ENCODE measurements at regions not wholly inside any gene's neighbourhood (a gene's known extent, or its start where the extent isn't known, plus 50 kb on each side); places are given as distances from the start of the nearest gene placed in this dataset.

DNA sequence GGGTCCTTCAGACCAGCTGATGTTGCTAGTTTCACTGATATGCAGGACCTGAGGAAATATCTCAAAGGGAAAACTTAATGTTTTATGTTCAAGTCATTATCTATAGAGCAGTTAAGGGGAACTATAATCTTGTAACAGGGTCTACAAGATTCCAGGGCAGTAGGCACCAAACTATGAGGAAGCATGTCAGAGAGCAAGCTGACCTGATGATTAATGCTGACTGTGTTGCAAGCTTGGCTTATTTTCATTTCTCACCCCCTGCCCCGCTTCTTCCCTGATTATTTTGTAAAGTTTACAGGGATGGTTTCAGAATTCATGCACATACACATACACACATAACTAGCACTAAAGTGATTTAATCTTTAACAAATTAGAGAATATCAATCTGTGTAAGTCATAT, 84.3 kb upstream of the CACNA2D1 start:
- Histone ChIP-seq H3K36me3 (ENCODE audit: control insufficient read depth in 1 of 2, insufficient read depth in 2 of 2, low read length in 2 of 2) (no peaks in the 10 kb centered on the region), H3K18ac (ENCODE audit: low read length) (no peak overlapping the region), H3K14ac (ENCODE audit: low read length) (no peak overlapping the region), H3K4me2 (ENCODE audit: low read length) (no peak overlapping the region), H3K27ac (ENCODE audit: low read depth, low read length) (no peak overlapping the region), H4K8ac (ENCODE audit: low read depth, low read length) (no peak overlapping the region), H3K4me3 (ENCODE audit: low read depth, low read length) (no peak overlapping the region), H3K23ac (ENCODE audit: low read length) (no peak overlapping the region), H3K4me1 (ENCODE audit: control insufficient read depth in 1 of 2, insufficient read depth in 2 of 2, low read length in 2 of 2) (no peaks in the 10 kb centered on the region), H3K9ac (ENCODE audit: low read length) (no peak overlapping the region), H4K12ac (ENCODE audit: low read depth, low read length) (no peak overlapping the region), H2BK120ac (ENCODE audit: insufficient read depth, low read length, poor library complexity) (no peak overlapping the region), H3K27me3 (ENCODE audit: insufficient read depth, low read length) (no peaks in the 10 kb centered on the region), H2BK12ac (ENCODE audit: low read length) (no peak overlapping the region), H3K79me2 (ENCODE audit: control insufficient read depth, insufficient read depth, low read length, poor library complexity) (no peaks in the 10 kb centered on the region), H3K79me1 (ENCODE audit: low read length) (no peaks in the 10 kb centered on the region), H4K91ac (ENCODE audit: low read depth, low read length) (no peak overlapping the region), H2BK5ac (ENCODE audit: low read depth, low read length, poor library complexity) (no peak overlapping the region), H3K4ac (ENCODE audit: low read depth, low read length) (no peak overlapping the region), H3K9me3 (ENCODE audit: insufficient read depth, low read depth, low read length) (no peaks in the 10 kb centered on the region), H2AK5ac (ENCODE audit: low read length) (no peak overlapping the region), H2AFZ (ENCODE audit: insufficient read depth, low read length, poor library complexity) (no peak overlapping the region)
- DNase-seq: no peak
- no CpG with 5 or more reads among the region's 1 CpG for WGBS (ENCODE audit: extremely low coverage, insufficient coverage, insufficient read length)

DNA sequence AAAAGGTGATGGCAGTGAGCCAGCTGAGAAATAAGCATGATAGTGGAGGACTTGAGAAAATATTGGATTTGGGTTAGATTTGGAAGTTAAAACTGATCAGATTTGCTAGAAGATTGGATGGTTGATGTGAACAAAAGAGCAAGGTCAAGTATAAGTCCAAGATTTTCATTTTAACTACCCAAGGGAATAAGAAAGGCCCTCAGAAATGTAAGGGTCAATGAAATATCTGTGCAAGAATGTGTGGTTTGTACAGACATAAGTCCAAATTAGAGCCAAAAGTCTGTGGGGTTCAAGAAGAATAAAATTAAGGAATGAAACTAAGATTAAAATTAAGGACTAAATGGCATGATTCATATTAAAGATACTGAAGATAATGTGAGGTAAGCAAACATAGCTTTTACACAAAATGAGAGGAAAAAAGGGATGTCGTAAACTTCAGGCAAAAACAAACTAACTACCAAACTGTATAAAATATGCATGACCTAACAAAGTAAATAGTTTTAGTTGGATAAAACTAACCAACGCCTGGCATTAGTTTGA, 78.4 kb upstream of the CACNA2D1 start:
- H4K8ac ChIP-seq (ENCODE audit: low read depth, low read length): no peak overlapping the region
- no peak overlapping the region for H3K4me2 ChIP-seq (ENCODE audit: low read length)
- no peaks in the 10 kb centered on the region for H3K79me2 ChIP-seq (ENCODE audit: control insufficient read depth, insufficient read depth, low read length, poor library complexity)
- H2BK12ac ChIP-seq (ENCODE audit: low read length): no peak overlapping the region
- H3K9ac ChIP-seq (ENCODE audit: low read length): no peak overlapping the region
- no peak overlapping the region for H2AK5ac ChIP-seq (ENCODE audit: low read length)
- no peak overlapping the region for H3K14ac ChIP-seq (ENCODE audit: low read length)
- H3K18ac ChIP-seq (ENCODE audit: low read length): no peak overlapping the region
- H3K27me3 ChIP-seq (ENCODE audit: insufficient read depth, low read length): no peaks in the 10 kb centered on the region
- no peak overlapping the region for H3K27ac ChIP-seq (ENCODE audit: low read depth, low read length)
- no peak overlapping the region for H2BK5ac ChIP-seq (ENCODE audit: low read depth, low read length, poor library complexity)
- H3K36me3 ChIP-seq (ENCODE audit: control insufficient read depth in 1 of 2, insufficient read depth in 2 of 2, low read length in 2 of 2): no peaks in the 10 kb centered on the region
- no peak overlapping the region for H2AFZ ChIP-seq (ENCODE audit: insufficient read depth, low read length, poor library complexity)
- H3K79me1 ChIP-seq (ENCODE audit: low read length): no peaks in the 10 kb centered on the region
- no peak overlapping the region for H2BK120ac ChIP-seq (ENCODE audit: insufficient read depth, low read length, poor library complexity)
- no CpG with 5 or more reads among the region's 2 CpGs for WGBS (ENCODE audit: extremely low coverage, insufficient coverage, insufficient read length)
- no peak overlapping the region for H4K91ac ChIP-seq (ENCODE audit: low read depth, low read length)
- H4K12ac ChIP-seq (ENCODE audit: low read depth, low read length): no peak overlapping the region
- H3K23ac ChIP-seq (ENCODE audit: low read length): no peak overlapping the region
- no peak overlapping the region for H3K4ac ChIP-seq (ENCODE audit: low read depth, low read length)
- H3K4me3 ChIP-seq (ENCODE audit: low read depth, low read length): no peak overlapping the region
- H3K9me3 ChIP-seq (ENCODE audit: insufficient read depth, low read depth, low read length): no peaks in the 10 kb centered on the region
- no peaks in the 10 kb centered on the region for H3K4me1 ChIP-seq (ENCODE audit: control insufficient read depth in 1 of 2, insufficient read depth in 2 of 2, low read length in 2 of 2)
- DNase-seq: no peak

GRCh38 chr7:82517050-82517449, 73.5 kb upstream of the CACNA2D1 start:
- Histone ChIP-seq H4K8ac (ENCODE audit: low read depth, low read length) (no peak overlapping the region), H3K4me1 (ENCODE audit: control insufficient read depth in 1 of 2, insufficient read depth in 2 of 2, low read length in 2 of 2) (no peaks in the 10 kb centered on the region), H3K79me2 (ENCODE audit: control insufficient read depth, insufficient read depth, low read length, poor library complexity) (no peaks in the 10 kb centered on the region), H3K4me3 (ENCODE audit: low read depth, low read length) (no peak overlapping the region), H3K9me3 (ENCODE audit: insufficient read depth, low read depth, low read length) (no peaks in the 10 kb centered on the region), H3K4me2 (ENCODE audit: low read length) (no peak overlapping the region), H3K27ac (ENCODE audit: low read depth, low read length) (no peak overlapping the region), H2BK12ac (ENCODE audit: low read length) (no peak overlapping the region), H2BK5ac (ENCODE audit: low read depth, low read length, poor library complexity) (no peak overlapping the region), H3K4ac (ENCODE audit: low read depth, low read length) (no peak overlapping the region), H3K23ac (ENCODE audit: low read length) (no peak overlapping the region), H3K14ac (ENCODE audit: low read length) (no peak overlapping the region), H3K79me1 (ENCODE audit: low read length) (no peaks in the 10 kb centered on the region), H4K91ac (ENCODE audit: low read depth, low read length) (no peak overlapping the region), H3K27me3 (ENCODE audit: insufficient read depth, low read length) (no peaks in the 10 kb centered on the region), H4K12ac (ENCODE audit: low read depth, low read length) (no peak overlapping the region), H2AFZ (ENCODE audit: insufficient read depth, low read length, poor library complexity) (no peak overlapping the region), H3K9ac (ENCODE audit: low read length) (no peak overlapping the region), H2AK5ac (ENCODE audit: low read length) (no peak overlapping the region), H3K36me3 (ENCODE audit: control insufficient read depth in 1 of 2, insufficient read depth in 2 of 2, low read length in 2 of 2) (no peaks in the 10 kb centered on the region), H2BK120ac (ENCODE audit: insufficient read depth, low read length, poor library complexity) (no peak overlapping the region), H3K18ac (ENCODE audit: low read length) (no peak overlapping the region)
- WGBS (ENCODE audit: extremely low coverage, insufficient coverage, insufficient read length): no CpG with 5 or more reads among the region's 2 CpGs
- DNase-seq: no peak

DNA sequence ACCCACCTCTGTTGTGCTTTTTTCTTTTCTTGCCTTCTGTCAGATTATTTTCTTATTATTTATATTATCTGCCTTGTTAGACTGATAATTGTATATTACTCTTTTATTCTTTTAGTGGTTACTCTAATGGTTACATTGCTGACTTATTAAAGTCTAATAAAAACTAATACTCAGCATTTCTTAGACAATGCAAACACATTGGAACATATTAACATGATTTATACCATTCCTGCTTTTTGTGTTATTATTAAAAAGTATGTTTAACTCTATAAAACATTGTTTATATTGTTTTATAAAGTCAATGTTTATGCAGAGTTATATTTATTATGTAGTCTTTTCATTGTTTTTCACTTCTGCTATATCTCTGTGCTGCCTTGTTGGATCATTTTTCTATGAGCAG, 68.0 kb upstream of the CACNA2D1 start:
- H2BK5ac ChIP-seq (ENCODE audit: low read depth, low read length, poor library complexity): no peak overlapping the region

More for the DNA sequence above, 68.0 kb upstream of the CACNA2D1 start:
- no peak overlapping the region for H4K8ac ChIP-seq (ENCODE audit: low read depth, low read length)
- H3K79me2 ChIP-seq (ENCODE audit: control insufficient read depth, insufficient read depth, low read length, poor library complexity): no peaks in the 10 kb centered on the region
- no peak overlapping the region for H3K4ac ChIP-seq (ENCODE audit: low read depth, low read length)
- no peak overlapping the region for H2BK12ac ChIP-seq (ENCODE audit: low read length)
- H3K9me3 ChIP-seq (ENCODE audit: insufficient read depth, low read depth, low read length): no peaks in the 10 kb centered on the region
- DNase-seq: no peak
- no peaks in the 10 kb centered on the region for H3K4me1 ChIP-seq (ENCODE audit: control insufficient read depth in 1 of 2, insufficient read depth in 2 of 2, low read length in 2 of 2)
- H3K36me3 ChIP-seq (ENCODE audit: control insufficient read depth in 1 of 2, insufficient read depth in 2 of 2, low read length in 2 of 2): no peaks in the 10 kb centered on the region
- H4K12ac ChIP-seq (ENCODE audit: low read depth, low read length): no peak overlapping the region
- H3K23ac ChIP-seq (ENCODE audit: low read length): no peak overlapping the region
- H2AK5ac ChIP-seq (ENCODE audit: low read length): no peak overlapping the region
- H3K27me3 ChIP-seq (ENCODE audit: insufficient read depth, low read length): no peaks in the 10 kb centered on the region
- no peak overlapping the region for H2AFZ ChIP-seq (ENCODE audit: insufficient read depth, low read length, poor library complexity)
- H3K9ac ChIP-seq (ENCODE audit: low read length): no peak overlapping the region
- no peak overlapping the region for H3K18ac ChIP-seq (ENCODE audit: low read length)
- H4K91ac ChIP-seq (ENCODE audit: low read depth, low read length): no peak overlapping the region
- H3K14ac ChIP-seq (ENCODE audit: low read length): no peak overlapping the region
- no peak overlapping the region for H3K4me2 ChIP-seq (ENCODE audit: low read length)
- H3K27ac ChIP-seq (ENCODE audit: low read depth, low read length): no peak overlapping the region
- no peak overlapping the region for H3K4me3 ChIP-seq (ENCODE audit: low read depth, low read length)
- H2BK120ac ChIP-seq (ENCODE audit: insufficient read depth, low read length, poor library complexity): no peak overlapping the region
- no peaks in the 10 kb centered on the region for H3K79me1 ChIP-seq (ENCODE audit: low read length)
